Left ventricle myocardium superior (tissue), 1 donor: ENCODE measurements at regions not wholly inside any gene's neighbourhood (a gene's known extent, or its start where the extent isn't known, plus 50 kb on each side); places are given as distances from the start of the nearest gene placed in this dataset.
A peak's percentile ranks its signal among the peaks of the same experiment; 100 is the strongest.

Experiments
- ATAC-seq: fragments of 200-7000 bp; cut with Tn5 transposase; one replicate; pipeline ENCODE4 v1.9.1; 2020; ENCODE audit warnings: mild to moderate bottlenecking, moderate library complexity
- DNase-seq: peaks from one replicate; pipeline ENCODE4 v3.0.0-alpha.2; 2020
- intact Hi-C: fragments of 100-400 bp; cut with micrococcal nuclease; formaldehyde crosslinking; loops from one replicate; pipeline ENCODE4 v1.11.0; 2022
- donor health status: DM: no; HTN: yes; CAD: no; lungs with severe emphysema.

- intact Hi-C loops = no loop called here
- ATAC-seq (no peak), DNase-seq (no peak)
Observed at GRCh38 chr6:1507251-1507650, 102.5 kb upstream of the FOXC1 start.

- intact Hi-C loops = no loop called here
- no peak for DNase-seq
- no peak for ATAC-seq
Observed at GRCh38 chr6:1509241-1509640, 100.5 kb upstream of the FOXC1 start.

- ATAC-seq (no peak), DNase-seq (no peak)
Observed at GRCh38 chr6:1510239-1510638, 99.5 kb upstream of the FOXC1 start.

GRCh38 chr6:1513215-1513780 is 96.4 kb upstream of the FOXC1 start:
- intact Hi-C loops = no loop called here
- no peak for ATAC-seq
- no peak for DNase-seq

More at GRCh38 chr6:1510239-1510638, 99.5 kb upstream of the FOXC1 start:
- intact Hi-C loops = no loop called here

- DNase-seq (no peak), ATAC-seq (no peak)
- intact Hi-C loops = no loop called here
Observed at GRCh38 chr6:1514078-1514477, 95.6 kb upstream of the FOXC1 start.

GRCh38 chr6:1515280-1515679 is 94.4 kb upstream of the FOXC1 start:
- no peak for DNase-seq
- ATAC-seq = no peak
- intact Hi-C loops = no loop called here

- intact Hi-C loops = no loop called here
- ATAC-seq (no peak), DNase-seq (no peak)
Observed at GRCh38 chr6:1515781-1516180, 93.9 kb upstream of the FOXC1 start.

GRCh38 chr6:1516742-1517520 is 92.8 kb upstream of the FOXC1 start:
- no peak for ATAC-seq
- DNase-seq = no peak
- intact Hi-C loops = no loop called here

GRCh38 chr6:1518855-1519254 is 90.9 kb upstream of the FOXC1 start:
- no peak for DNase-seq
- ATAC-seq = no peak
- intact Hi-C loops = no loop called here

GRCh38 chr6:1519597-1519996 is 90.1 kb upstream of the FOXC1 start:
- intact Hi-C loops = no loop called here
- no peak for DNase-seq
- no peak for ATAC-seq

- intact Hi-C loops = no loop called here
- ATAC-seq = no peak
- DNase-seq = no peak
Observed at GRCh38 chr6:1522779-1523178, 86.9 kb upstream of the FOXC1 start.

- peak; percentile 72 for ATAC-seq
- peak; percentile 84 for DNase-seq
- intact Hi-C loops = no loop called here
Observed at GRCh38 chr6:1524040-1524480, 85.7 kb upstream of the FOXC1 start.

GRCh38 chr6:1525364-1526038 is 84.2 kb upstream of the FOXC1 start:
- ATAC-seq (no peak), DNase-seq (no peak)
- intact Hi-C loops = no loop called here

GRCh38 chr6:1526398-1527072 is 83.2 kb upstream of the FOXC1 start:
- no peak for DNase-seq
- peak; percentile 63 for ATAC-seq
- intact Hi-C loops = no loop called here

GRCh38 chr6:1527073-1527457 is 82.7 kb upstream of the FOXC1 start:
- intact Hi-C loops = no loop called here
- DNase-seq (peak; percentile 63), ATAC-seq (peak; percentile 91)

- intact Hi-C loops = no loop called here
- ATAC-seq (no peak), DNase-seq (no peak)
Observed at GRCh38 chr6:1535295-1535694, 74.4 kb upstream of the FOXC1 start.

GRCh38 chr6:1536526-1537429 is 72.9 kb upstream of the FOXC1 start:
- ATAC-seq = no peak
- intact Hi-C loops = no loop called here
- DNase-seq = no peak

- ATAC-seq (peak; percentile 27), DNase-seq (no peak)
- intact Hi-C loops = no loop called here
Observed at GRCh38 chr6:1538369-1538768, 71.3 kb upstream of the FOXC1 start.
